ENCODE measurements at regions not wholly inside any gene's neighbourhood (a gene's known extent, or its start where the extent isn't known, plus 50 kb on each side); places are given as distances from the start of the nearest gene placed in this dataset.

DNA sequence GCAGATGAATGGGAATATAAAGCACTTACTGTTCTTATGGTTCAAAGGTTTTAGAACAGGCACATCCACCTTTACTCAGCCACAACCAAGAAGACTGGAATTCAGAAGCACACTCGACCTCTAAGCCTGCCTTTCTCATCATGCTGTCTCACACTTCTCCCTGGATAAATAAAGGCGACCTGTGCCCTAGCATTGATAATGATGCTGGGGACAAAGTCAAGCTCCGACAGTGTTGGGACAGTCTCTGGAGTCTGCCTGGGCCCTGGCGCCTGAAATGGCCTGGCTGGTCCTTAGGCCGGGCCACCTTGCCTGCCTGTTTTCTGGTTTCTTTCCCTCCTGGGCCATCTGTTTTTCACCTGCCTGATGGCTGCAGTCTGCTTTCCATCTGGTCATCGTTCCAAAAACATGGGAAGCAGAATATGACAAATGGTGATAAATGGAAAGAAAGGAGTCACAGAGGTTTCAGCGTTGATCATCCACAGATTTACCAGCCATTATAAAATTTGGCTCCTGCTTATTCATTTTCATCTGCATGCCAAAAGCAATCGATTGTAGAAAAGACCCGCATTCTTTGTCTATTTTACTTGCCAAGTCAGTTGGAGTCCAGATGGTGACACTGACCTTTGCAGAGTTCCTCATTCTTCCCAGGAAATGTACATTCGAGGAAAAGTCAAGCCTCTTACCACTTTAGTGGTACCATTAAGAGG is 91.2 kb upstream of the KCNJ15 start:
- DNase-seq = no peak

GRCh38 chr21:38166173-38166535 is 90.6 kb upstream of the KCNJ15 start:
- DNase-seq = no peak

DNA sequence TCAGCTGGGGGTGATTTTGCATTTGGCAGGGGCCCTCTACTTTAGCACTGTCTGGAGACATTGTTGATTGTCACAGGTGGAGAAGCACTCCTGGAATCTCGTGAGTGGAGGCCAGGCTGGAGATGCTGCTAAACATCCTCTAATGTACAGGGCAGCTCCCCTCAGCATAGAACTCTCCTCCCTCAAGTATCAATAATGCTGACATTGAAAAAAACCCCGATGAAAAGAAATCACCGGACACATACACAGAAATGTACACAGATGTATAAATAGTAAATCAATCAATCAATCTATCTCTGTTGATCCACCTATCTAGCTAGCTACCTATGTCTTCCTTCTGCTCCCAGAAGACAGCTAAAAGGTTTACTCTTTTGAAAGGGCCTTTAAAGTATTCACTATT is 89.4 kb upstream of the KCNJ15 start:
- DNase-seq = no peak

GRCh38 chr21:38170283-38170682 is 86.5 kb upstream of the KCNJ15 start:
- no peak for DNase-seq

DNA sequence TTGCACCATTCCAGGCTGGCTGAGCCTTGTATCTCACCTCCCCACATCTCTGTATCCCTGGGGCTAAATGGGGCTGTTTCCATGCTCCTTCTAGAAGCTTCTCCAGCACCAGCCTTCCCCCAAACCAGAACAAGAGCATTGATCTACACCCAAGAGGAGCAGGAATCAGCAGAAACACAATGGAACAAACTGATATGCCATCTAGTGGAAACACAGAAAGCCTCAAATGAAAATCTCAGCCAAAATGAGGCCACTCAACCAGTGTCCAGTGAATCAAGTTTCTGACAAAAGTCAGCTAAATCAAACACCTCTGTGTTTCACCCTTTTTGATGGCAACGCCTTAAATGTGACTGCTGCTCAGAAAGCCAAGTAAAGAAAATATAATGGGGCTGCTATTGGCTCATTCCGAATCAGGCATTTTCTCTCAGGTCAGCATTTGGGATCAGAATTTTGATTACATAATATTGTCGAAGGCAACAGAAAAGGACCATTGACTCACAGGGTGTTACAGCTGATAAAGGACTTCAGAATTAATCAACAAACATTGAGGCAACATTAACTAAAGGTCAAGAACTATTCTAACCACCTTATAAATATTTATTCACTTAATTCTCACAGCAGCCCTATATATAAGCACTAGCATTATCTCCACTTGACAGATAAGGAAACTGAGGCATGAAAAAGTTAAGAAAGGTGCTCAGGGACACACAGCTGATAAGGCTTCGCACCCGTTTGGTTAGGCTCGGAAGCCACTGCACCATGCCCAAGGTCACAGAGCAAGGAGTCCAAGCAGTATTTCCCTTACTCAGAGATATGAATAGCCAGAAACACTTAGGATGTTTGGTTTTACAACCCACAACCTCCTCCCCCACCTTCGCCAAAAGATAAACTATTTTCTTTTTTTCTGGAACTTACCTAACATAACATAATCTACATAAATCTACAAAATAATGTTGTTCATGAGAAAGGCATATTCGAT is 85.8 kb upstream of the KCNJ15 start:
- no peak for DNase-seq

DNA sequence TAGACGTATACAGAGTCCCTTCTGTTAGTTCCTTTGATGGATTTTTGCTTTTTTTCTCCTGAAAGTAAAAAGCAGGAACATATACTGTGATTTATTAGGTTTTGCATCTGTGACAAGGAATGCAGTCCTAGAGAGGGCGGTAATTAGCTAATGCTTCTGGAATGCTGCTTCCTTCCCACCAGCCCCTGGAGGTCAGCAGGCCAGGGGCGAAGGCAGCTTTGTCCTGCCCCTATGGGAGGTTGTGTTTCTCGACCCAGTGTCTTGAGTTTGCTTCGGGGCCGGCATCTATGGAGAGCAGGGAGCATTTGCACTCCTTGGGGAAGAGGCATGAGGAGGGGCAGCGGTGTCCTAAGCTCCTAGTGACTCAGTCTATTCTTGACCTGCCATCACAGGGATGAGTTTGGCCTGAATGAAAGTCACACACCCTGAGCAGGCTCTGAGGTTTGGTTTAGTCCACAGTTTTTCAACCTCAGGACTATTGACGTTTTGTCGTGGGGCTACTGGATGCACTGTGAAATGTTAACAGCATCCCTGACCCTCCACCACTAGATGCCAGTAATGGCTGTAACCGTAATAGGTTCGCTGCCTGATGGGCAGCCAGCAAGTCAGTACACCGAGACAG is 85.0 kb upstream of the KCNJ15 start:
- no peak for DNase-seq

GRCh38 chr21:38173276-38174035 is 83.3 kb upstream of the KCNJ15 start:
- DNase-seq = no peak

- no peak for DNase-seq
These were observed 81.5 kb upstream of the KCNJ15 start for GRCh38 chr21:38175306-38175705.

DNA sequence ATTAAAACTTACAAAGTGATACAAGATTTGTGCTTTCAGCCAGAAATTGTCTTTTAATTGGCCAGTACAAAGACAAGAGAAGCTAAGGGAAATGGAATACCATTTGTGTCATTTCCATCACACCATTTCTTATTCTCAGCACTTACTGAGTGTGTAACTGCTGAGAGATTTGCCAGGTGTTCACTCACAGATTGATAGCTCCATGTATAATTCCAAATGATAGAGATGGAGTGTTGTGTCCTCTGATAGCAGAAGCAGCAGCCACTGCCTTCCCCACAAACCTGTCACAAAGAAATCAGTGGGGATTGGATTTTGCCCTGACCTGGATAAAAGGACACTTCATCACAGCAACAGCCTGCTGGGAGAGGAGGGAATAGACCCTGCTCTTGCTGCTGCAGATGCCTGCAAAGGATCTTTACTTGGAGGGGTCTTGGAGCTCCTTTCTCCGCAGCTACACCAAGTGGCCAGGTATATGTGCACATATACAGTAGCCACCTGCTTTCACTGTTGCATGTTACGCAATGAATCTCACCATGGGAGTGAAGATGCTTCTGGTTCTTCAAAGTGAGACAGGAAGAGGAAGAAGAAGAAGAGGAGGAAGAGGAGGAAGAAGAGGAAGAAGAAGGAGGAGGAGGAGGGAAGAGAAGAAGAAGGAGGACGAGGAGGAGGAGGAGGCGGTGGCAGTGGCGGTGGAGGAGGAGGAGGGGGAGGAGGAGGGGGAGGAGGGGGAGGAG is 78.7 kb upstream of the KCNJ15 start:
- no peak for DNase-seq

DNA sequence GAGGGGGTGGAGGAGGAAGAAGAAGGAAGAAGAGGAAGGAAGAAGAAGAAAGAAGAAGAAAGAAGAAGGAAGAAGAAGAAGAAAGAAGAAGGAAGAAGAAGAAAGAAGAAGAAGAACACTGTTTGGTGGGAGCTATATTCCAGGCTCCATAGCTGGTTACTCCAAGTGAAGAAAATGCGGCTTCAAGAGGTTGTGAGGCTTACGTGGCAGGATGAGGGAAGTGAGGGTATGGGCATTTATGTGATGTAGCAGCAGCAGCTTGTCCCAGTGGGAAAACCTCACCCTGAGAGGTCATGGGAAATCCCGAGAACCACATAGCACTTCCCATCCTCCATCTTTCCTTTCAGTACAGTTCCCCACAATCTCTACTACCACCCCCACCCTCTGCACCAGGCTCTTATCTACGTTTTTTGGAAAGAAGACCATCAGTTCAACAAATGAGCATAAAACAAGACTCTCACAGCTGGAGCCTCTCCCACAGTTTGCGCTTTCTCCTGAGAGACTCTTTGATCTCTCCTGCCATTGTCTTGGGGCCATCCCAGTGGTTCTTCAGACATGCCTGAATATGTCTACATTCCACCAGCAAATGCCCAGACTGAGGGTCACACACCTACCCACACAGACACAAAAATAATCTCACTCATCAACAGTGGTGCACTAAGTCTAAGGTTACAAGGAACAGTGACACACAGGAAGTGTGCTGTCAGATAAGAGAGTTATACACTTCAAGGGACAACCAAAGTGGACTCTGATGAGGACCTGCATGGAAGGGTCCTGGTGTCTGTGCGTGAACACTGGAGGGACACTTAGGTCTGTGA is 77.9 kb upstream of the KCNJ15 start:
- no peak for DNase-seq

DNA sequence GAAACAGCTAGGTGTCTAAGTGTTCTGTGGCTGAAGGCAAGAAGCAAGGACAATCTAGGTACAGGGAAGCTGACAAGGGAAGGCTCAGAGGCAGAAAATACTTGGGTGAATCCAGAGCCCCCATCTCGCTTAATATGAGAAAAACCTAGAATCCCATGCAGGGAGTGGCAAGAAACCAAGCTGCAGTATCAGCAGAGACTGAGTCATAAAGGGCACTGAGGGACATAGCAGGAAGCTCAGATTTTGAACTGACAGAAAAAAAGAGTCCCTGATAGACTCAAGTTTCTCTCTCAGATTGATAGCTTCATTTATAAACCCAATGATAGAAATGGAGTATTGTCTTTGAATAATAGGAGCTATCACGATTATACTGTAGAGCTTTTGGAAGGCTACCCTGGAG is 77.3 kb upstream of the KCNJ15 start:
- no peak for DNase-seq

DNA sequence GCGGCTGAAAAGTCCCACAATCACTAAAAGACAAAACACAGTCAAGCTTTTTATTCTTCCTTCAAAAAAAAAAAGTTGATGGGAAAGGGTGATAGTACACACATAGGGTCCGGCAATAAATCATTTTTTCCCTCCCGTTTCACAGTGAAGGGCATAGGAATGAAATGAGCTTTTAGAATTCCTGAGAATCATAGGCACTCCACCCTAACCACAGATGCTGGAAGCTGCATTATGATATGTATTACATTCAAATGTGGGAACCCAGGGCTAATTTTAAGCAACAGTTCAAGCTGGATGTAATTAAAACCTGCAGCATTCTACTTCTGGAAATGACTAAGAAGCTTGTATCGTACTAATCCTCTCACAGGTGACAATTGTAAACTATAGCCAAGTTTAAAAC is 75.7 kb upstream of the KCNJ15 start:
- no peak for DNase-seq

DNA sequence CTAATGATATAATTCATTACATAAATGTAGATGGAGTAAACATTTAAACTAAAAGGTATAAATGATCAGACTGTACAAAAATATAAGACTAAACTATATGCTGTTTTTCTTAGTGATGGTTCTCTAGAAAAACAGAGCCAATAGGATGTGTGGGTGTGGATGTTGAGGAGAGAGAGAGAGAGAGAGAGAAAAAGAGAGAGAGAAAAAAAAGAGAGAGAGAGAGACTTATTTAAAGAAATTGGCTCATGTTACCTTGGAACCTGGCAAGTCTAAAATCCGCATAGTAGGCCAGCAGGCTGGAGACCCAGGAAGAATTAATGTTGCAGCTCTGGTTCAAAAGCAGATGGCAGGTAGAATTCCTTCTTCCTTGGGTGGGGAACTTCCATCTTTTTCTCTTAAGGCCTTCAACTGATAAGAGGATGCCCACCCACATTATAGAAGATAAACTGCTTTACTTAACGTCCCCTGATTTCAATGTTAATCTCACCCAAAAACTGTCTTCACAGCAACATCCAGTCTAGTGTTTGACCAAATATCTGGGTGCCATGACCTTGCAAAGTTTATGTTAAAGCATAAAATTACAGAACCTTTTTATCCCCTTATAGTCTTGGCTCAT is 74.3 kb upstream of the KCNJ15 start:
- no peak for DNase-seq

DNA sequence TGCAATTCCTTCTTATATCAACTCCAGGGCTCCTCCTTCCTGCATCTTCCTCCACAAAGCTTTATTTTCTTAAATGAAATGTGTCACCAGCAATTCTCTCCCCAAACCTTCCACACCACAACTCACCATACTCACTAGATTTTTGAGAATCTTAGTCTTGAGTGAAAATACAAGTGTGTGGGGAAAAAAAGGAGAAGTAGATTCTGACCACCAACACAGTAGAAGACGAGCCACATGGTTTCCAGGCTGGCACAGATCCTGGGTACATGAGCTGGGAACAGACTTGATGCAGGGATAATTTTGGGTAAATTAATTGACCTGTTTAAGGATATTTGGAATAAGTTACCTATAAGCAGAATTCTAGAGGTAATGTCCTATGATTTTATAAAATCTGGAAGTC is 72.8 kb upstream of the KCNJ15 start:
- DNase-seq = no peak

DNA sequence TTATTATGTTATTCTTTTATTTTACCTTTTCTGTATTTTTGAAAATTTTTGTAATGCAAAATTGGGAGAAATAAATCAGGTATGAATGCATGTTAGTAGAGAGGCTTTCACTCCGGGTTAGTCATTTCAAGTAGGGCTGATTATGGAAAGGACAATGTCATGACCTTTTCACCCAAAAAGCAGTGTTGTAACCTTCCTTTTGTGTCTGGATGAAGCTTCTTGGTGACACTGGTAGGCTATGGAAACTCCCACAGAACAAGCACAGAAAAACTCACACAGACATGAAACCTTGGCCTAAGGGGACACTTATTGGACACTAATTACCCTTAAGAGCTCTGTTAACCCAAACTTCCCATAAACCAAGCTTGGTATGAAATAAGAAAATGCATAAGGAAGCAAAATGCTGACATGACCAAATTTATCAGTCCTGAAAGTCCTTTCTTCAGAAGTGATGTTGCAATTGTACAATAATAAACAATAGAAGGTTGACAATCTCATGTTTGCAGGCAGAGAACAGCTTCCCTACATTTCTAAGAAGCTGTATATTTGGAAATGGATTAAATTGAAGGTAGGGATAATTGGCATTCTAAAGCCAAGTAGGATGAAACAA is 70.0 kb upstream of the KCNJ15 start:
- no peak for DNase-seq

DNA sequence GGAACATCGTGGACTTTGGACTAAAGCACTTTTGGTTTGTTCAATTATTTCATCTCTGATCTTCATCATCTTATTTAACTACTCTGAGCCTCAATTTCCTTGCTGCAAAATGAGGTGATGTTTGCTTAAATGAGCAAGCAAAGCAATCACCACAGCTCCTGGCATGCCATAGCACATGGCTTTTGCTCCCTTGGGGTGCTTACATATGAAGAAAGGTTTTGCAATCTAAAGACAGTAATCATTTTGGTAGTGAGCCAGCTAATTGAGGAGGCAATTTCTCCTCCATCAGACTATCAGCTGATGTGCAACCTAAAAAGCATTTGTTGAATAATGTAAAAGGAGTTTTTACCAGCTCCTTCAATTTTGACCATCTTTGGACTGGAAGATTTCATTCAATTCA is 68.8 kb upstream of the KCNJ15 start:
- no peak for DNase-seq

GRCh38 chr21:38196036-38196435 is 60.8 kb upstream of the KCNJ15 start:
- no peak for DNase-seq

- DNase-seq = no peak
These were observed 54.0 kb upstream of the KCNJ15 start for GRCh38 chr21:38202811-38203210.

GRCh38 chr21:38203229-38203628 is 53.6 kb upstream of the KCNJ15 start:
- DNase-seq = no peak

- DNase-seq = no peak
These were observed 50.9 kb upstream of the KCNJ15 start for GRCh38 chr21:38205940-38206339.

GRCh38 chr21:38206646-38207045 is 50.1 kb upstream of the KCNJ15 start:
- DNase-seq = no peak

All from NK-92 treated with Interleukin-12 subunit alpha and Interleukin-12 subunit beta, amount 100 ng/mL, for 24 hours (cell line).